Activated naive CD4-positive, alpha-beta T cell treated with anti-CD3 and anti-CD28 coated beads, Interleukin-2, amount 50 U/mL, for 16 hours (primary cell): ENCODE measurements at regions not wholly inside any gene's neighbourhood (a gene's known extent, or its start where the extent isn't known, plus 50 kb on each side); places are given as distances from the start of the nearest gene placed in this dataset.

ENCODE experiments used
- DNase-seq: peaks from one replicate; pipeline ENCODE4 v3.0.0-alpha.2; 2020

DNA sequence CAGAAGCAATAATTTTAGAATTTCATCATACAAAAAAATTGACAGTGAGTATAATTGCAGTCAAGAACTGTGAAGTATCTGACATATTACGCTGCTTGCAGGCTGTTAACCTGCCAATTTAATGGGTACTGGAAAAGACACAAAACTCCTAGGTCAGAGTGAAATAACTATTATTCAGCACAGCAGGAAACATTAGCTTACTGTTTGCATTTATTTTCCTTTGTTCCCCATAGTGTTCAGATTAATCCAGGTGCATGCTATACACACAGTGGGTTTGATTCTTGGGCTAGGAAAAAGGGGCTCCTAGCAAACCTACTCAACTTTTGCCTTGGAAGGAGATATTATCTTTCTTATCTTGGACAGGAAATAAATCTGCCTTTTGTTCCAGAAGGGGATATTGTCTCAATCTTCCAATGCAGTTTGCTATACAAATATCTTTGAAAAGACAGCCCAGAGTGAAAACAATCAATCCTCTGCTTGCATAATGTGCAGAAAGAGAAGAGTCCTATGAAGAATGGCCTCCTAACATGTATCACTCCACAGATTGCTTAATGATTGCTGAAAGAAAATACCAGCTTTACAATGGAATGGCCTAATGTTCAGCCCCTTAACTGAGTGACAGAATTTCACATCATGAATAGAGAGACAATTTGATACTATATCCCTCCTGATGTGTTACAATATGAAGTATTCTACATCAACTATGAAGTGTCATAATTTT, 443.4 kb downstream of the TBC1D4 start:
- DNase-seq, result no peak

DNA sequence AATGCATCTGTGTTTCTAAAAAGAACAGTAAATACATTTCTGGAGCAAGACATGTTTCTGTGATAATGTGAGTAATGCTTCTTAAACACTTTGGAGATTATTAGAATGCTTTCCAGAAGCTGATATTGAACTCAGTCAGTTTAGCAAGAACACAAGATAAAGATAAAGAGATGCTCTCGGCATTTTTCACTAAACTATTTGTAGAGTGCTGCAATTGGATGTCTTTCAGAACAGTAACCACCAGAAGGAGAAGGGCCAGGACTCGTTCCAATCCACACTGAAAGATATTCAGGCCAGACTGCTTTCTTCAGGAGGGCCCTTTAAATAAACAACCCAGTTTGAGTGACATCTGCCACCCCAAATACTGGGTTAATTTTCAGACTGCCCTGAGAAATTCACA, 456.0 kb downstream of the TBC1D4 start:
- no peak for DNase-seq

DNA sequence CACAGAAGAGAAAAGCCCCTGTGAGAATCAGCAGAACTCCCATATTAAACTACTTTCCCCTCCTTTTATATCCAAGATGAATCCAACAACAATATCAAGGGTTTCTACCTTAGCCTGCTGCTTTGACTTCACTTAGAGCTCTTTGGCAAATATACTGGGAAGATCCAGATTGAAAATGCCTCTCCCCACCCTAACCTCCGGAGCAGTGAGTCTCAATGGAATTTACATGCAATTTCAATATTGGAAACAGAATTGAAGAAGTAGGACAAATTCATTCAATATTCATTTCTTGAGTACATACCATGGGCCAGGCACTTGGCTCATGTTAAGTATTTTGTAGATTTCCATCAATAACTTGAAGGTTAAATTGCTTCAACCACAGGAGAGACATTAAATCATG, 457.4 kb downstream of the TBC1D4 start:
- no peak for DNase-seq

DNA sequence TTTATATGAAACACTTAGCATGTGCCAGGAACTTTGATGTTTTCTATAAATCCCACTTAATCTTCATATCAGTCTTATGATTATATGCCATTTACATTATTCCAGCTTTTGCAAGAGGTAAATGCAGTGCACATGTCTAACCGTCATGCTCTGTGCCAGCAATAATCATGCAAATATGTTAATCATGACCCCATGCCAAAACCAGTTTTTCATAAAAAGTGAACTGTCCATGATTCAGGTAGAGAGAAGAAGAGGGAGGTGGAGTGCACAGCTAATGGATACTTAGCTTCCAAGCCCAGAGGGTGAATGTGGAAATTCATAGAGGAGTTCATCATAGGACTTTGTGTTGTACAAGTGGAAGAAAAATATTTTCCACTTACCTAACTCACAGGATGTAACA, 458.4 kb downstream of the TBC1D4 start:
- no peak for DNase-seq

DNA sequence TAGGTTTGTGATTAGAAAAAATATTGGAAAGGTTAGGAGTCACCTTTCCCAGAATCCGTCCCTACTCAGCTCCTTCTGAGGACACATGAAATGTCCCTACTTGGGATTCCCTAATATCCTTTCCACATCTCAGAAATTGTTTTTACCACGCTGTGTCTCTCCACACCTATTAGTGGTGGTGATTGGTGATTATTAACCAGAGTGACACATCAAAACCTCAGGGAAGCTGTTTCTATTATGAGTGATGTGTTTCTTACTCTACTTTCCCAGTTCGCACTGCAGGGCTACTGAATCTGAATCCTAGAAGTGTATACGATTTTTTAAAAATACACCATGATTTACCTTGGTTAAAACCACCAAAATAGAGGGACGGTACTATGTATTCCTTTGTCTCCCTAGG, 460.8 kb downstream of the TBC1D4 start:
- DNase-seq, result no peak

DNA sequence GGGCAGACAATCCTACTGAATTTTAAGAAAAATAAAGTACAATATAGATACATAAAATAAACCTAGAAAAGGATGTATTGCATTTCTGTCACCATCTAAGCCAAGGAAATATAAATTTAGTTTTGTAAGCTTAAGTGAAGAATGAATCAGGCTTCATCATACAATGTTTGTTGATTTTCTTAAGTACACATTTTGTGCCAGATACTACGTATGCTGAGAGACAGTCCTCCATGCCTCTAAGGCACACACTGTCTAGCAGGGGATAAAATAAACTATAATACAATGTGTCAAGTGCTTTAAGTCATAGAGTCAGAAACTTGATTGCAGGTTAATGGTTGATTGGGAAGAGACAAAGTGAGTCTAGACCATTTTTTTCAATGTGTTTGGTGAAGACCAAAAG, 465.7 kb downstream of the TBC1D4 start:
- no peak for DNase-seq

DNA sequence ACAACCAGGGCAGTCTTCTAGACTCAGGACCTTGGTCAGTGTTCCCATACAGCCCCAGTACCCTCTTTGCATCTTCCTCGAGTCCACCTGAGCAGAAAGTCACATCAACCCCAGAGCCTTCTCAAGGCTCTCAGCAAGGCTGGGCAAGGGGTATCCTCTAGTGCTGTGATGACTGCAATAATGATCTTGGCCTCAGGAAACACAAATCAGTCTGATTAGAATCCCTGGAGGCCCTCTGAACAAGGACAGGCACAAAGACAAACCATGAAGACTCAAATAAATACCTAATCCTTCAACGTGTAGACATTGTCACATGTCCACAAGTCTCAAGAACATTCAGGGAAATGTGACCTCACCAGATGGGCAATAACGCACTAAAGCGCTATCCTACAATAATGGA, 468.2 kb downstream of the TBC1D4 start:
- no peak for DNase-seq

DNA sequence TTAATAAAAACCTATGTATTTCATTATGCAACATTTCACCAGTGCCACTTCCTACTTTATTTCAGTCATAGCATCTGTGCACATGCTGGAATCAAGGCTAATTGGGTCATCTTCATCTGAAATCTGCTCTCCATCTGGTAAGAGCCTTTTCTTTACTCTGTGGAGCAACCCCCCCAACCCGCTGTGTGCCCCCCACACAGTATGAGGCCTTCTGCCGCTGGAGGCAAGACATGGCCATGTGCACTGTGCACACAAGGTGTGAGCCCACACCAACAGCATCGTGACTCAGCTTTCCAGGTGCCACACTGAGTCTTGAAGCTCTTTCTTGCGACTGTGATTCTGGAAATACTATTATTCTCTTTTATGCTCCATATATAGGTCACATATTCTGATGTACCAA, 471.0 kb downstream of the TBC1D4 start:
- DNase-seq, result no peak

DNA sequence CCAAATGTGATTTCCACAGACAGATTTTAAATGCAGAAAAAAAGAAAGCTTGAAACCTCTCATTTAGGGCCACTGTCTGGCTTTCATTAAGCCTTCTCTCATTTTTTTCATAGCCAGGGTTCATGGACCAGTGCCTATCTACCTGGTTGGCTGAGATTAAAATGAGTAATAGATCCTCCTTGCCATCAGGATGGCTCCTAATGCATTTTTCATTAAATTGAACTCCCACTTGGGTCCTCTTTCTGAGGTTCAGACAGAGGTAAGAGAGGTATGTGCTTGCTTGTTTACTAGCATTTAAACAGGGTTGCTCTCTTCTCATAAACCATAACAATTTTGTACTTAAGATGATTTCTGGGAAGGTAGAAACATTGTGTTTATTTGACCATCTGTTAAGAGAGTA, 473.0 kb downstream of the TBC1D4 start:
- no peak for DNase-seq

DNA sequence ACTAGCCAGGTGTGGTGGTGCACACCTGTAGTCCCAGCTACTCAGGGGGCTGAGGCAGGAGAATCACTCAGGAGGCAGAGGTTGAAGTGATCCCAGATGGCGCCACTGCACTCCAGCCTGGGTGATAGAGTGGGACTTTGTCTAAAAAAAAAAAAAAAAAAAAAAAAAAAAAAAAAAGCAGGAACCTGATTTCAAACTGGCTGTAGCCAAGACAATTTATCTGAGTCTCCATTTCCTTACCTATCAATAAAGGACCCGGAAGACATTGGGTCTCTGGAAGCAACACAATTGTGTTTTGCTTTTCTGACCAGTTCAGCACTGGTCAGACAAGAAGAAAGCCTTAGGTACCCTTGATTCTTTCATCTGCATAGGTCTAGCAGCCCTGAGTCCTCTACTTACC, 491.0 kb downstream of the TBC1D4 start:
- no peak for DNase-seq

DNA sequence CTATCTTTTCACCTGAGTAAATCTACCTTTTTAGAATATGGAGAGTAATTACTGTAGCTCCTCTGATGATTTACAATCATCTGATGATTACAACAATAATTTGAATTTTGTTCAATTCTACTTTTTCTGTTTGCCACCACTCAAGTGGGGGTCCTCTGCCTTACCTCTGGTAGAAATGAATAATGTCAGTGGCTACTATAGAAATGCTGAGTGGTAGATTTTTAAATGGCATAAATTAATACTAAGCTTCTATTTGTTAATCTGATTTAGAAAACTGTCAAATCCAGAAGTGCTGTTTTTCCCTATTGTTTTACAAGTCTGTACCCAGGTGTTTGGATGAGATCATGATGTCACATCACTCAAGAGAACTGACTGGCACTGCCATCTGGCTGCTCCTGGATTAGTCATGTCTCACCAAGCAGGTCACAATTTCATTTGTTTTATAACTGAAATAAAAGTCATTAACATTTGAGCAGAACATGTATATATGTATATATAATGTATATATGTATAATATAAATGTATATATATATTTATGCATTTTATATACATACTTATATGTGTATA, 494.8 kb downstream of the TBC1D4 start:
- no peak for DNase-seq

DNA sequence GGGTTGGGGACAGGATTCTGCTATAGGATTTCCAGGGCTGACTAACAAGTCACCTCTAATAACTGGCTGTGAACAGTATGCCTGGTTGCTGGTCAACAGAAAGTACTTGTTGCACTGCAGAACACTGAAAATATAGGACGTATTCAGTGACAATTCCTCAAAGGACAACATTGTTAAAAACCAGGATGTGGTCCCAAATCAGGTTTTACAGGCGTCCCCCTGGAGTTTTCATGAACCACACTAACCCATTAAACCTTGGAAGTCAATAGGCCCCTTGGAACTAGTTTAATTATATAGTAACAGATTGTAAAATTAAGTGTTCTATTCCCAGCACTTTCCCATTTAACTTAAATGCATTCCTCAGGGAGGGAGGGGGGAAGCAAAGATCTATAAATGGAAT, 495.4 kb downstream of the TBC1D4 start:
- DNase-seq, result no peak

DNA sequence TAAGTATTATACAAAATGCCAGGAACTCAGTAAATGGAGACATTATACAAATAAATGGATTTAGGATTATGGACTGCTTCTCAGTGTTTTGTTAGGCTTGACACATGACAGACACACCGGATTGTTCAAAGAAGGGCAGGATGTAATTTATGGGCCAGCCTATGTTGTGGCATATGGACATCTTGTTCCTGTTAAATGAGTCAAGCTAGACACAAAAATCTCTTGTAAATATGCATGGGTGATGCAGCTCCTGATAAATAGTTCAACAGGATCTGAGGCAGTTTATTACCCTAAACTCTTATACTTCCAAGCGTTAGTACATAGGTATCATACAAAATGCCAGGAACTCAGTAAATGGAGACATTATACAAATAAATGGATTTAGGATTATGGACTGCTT, 502.3 kb downstream of the TBC1D4 start:
- no peak for DNase-seq

DNA sequence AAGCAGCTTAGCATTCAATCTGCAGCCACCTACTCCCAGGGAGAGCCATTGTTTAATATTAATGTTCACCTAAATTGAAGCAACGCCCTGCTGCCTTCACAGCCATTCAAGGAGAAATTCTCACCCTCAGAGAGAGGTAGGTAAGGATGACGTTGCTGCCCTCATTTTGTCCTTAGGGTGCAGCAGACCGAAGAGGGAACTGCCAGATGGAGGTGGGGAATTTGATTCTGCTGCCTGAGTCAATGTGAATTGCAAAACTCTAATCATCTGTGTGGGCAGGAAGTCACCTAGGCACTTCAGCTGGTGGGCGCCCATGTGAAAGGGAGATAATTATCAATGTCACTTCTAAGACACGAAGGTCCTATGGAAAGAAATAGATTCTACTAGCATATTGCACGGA, 503.4 kb downstream of the TBC1D4 start:
- no peak for DNase-seq

DNA sequence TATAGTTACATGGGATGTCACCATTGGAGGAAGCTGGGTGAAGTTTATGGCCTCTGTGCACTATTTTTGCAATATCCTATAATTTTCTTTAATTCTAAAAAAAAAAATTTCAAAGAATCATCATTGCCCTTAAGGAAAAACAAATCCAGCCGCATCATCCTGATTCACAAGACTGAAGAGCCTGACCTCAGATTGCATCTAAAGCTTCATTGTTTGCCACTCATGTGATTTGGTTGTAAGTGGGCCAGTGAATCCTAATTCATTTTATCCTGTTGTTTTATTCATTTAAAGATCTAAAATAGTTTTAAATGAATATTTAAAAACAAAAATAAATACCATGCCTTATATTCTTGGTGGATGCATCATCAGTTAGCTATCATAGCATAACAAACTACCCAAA, 504.5 kb downstream of the TBC1D4 start:
- no peak for DNase-seq

DNA sequence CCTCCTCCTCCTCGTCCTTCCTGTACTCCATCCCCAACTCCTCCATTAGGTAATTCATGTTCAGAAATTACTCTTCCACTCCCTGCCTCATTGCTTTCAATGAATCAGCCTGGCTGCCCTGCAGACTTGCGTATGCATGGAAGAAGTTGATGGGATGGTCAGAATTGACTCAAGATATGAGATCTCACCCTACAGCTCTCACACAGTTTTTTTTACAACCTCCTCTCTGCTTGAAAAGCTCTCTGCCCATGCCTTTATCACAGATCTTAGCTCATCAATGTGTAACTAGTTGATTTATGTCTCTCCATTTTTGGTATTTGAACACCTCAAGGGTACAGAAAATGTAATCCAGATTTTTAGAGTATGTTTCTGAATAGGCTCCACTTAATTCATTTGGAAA, 506.9 kb downstream of the TBC1D4 start:
- DNase-seq, result no peak

DNA sequence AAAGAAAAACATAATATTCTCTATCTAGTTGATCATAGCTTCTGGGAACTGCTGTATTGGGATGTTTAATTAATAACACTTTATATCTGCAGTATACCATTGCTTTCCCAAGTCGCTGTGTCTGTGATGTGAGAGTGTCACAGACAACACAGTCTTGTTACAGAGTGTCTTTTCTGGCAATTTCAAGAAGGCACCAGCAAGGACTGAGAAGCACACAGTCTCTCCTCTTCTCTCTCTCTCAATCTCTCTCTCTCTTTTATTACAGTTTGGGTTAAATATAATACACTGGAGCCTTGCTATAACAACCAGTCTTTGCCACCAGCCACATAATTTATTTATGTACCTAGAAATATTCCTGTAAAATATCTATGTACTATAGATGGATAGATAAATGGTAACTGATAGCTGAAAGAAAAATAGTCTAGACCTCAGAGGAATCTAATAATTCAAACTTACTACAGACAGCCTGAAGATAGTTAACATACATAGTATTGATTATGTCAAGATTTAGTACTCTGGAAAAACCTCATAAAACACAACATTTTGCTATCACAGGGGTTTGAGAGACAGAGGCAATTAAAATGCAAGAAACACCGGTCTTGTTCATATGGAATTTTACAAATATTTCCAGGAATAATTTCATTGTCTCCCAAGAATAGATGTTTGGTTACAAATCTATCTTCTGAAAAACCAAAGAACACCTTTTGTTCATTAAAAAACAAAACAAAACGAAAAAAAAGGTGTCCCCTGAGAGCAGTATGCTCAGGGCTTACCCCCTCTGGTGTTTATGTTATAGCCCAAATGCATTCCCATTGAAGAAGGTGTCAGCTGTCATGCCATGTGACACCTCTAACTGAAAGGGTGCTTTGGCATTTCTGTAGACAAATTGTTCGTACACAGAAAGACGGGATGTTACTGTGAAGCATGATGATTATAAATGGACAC, 507.8 kb downstream of the TBC1D4 start:
- DNase-seq, result no peak

DNA sequence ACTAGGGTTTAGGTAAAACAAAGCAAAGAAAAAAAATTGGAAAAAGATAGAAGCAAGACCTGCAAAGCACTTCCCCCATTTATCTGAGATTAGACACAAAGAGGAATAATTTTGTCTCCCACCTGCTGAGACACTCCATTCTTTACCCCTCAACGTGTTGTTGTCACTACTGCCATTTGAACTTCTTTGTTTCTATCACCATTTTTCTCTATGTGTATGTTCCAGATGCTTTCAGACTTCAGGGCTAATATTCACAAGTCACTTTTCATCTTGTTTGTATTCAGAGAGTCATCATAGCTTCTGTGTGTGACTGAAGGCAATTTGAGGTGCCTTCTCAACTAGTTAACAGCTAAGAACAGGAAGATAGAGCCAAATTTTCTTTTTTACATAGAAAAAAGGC, 512.5 kb downstream of the TBC1D4 start:
- no peak for DNase-seq

DNA sequence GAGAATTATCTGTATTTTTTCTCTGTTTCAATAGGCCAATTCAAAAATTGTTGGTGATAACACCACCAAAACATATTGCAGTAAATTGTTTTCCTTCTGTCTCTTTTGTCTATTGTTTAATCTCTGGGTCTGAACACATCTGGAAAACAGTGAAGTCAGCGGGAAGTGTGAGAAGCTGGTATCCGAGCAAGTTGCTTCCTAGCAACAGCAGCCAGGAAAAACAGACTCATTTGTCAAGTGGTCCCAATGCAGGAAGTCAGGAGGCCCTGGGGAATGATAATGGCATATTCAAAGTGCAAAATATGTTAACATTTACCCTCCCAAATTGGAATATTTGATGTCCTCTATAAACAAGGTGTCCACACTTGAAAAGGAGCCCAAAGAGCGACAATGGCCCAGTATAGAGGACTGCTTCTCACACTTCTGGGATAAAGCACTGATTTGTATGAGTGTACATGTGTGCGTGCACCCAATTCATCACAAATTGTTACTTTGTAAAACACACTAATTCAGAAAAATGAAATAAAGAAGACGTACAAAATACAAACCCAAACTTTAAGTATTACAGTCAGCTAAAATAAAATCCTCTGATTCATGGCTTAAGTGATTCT, 515.0 kb downstream of the TBC1D4 start:
- DNase-seq, result no peak

DNA sequence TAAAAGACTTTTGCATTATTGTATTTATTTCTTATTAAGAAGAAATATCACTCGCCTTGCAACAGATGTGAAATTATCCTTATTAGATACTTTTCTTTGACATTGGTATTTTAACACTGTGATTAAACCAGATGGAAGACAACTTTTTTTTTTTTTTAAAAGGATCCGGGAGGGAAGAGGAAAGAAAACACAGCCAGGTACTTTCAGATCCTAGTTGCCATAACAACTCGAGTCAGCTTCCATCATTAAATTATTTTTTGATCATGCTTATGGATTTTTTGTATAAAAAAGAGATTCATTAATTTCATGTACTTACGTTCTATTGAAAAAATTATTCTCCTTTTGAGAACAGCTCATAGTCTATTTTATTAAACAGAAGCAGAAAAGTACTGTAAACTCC, 515.7 kb downstream of the TBC1D4 start:
- DNase-seq, result no peak

DNA sequence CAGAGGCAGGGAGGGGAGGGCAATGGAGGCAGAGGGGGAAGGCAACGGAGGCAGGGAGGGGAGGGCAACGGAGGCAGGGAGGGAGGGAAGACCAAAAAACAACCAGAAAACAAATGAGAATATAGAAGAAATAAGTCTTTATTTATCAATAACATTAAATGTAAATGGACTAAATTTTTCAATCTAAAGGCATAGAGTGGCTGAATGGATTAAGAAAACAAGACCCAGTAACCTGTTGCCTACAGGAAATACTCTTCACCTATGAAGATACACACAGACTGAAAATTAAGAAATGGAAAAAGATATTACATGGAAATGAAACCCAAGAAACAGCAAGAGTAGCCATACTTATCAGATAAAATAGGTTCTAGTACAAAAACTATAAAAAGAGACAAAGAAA, 536.3 kb downstream of the TBC1D4 start:
- no peak for DNase-seq

DNA sequence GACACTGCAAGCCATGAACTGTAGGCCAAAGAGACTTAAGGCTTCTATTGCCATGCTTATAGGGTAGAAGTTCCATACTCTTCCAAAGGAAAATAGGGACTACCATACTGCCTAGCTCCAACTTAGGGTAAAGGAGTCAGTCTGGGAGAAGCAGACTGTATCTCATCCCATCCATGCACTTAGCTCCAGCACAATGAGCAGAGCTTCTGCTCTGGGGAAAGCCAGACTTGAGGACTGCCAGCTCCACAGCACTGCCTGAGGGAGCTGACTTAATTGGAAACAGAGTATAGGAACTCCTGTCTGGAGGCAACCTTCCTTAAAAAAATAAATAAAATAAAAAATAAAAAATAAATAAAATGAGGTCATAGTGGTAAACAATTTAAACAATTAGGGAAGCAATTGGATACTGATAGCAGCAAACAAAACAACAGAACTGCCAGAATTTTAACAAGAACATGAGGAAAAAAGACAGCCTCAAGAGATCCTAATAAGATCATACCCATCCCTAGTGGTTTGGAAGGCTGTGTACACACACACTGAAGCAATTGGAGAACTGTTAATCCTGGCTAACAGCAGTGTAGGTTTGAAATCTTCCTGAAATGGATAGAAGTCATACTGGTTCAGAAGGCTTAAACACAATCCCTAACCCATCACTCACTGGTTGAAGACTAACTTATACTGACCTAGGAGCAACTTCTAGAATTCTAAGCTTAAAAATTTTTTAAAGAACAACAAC, 550.1 kb downstream of the TBC1D4 start:
- no peak for DNase-seq
